Neural cell (in vitro differentiated cells): ENCODE measurements at regions not wholly inside any gene's neighbourhood (a gene's known extent, or its start where the extent isn't known, plus 50 kb on each side); places are given as distances from the start of the nearest gene placed in this dataset.
"Not testable (repeated sequence)": the region's sequence is repeated elsewhere in the genome, so short reads cannot be mapped to it uniquely, and the experiment has no call there.

Source experiments
- H2AFZ ChIP-seq: fragments of 200-600, 300-800 bp; sonication (generic), shearing (Covaris generic); 2 replicates; pipeline ENCODE4 v1.6.0; 2014; ENCODE audit warnings: low read depth, mild to moderate bottlenecking, antibody characterized with exemption, low read length, moderate library complexity
- H3F3A ChIP-seq: fragments of 200-600 bp; shearing (Covaris generic); 2 replicates; pipeline ENCODE4 v1.6.1; 2016; ENCODE audit warnings: mild to moderate bottlenecking, moderate library complexity, mixed read lengths, antibody characterized with exemption, low read length; ENCODE audit not compliant: insufficient read depth, poor library complexity, severe bottlenecking
- H3K27ac ChIP-seq: fragments of 200-600, 300-800 bp; sonication (generic), shearing (Covaris generic); 2 replicates; pipeline ENCODE4 v1.5.1; 2014; ENCODE audit warnings: mild to moderate bottlenecking, low read length, moderate library complexity
- H3K27me3 ChIP-seq: fragments of 300-800, 200-600 bp; sonication (generic), shearing (Covaris generic); 2 replicates; pipeline ENCODE4 v1.6.0; 2014; ENCODE audit warnings: mild to moderate bottlenecking, low read depth, low read length, moderate library complexity; ENCODE audit not compliant: insufficient read depth
- H3K36me3 ChIP-seq: fragments of 300-800, 200-600 bp; sonication (generic), shearing (Covaris generic); 2 replicates; pipeline ENCODE4 v1.5.1; 2014; ENCODE audit warnings: mild to moderate bottlenecking, antibody characterized with exemption, low read length, moderate library complexity; ENCODE audit not compliant: insufficient read depth
- H3K4me2 ChIP-seq: fragments of 300-800, 200-600 bp; sonication (generic), shearing (Covaris generic); 2 replicates; pipeline ENCODE4 v1.6.0; 2014; ENCODE audit warnings: mild to moderate bottlenecking, low read length
- H3K4me3 ChIP-seq: fragments of 300-800, 200-600 bp; sonication (generic), shearing (Covaris generic); 2 replicates; pipeline ENCODE4 v1.5.1; 2014; ENCODE audit warnings: mild to moderate bottlenecking, low read length, moderate library complexity
- H3K79me2 ChIP-seq: fragments of 200-600 bp; shearing (Covaris generic); replicated peaks from 2 replicates; pipeline ENCODE4 v1.6.0; 2014; ENCODE audit warnings: mild to moderate bottlenecking, low read length, moderate library complexity; ENCODE audit not compliant: insufficient read depth
- H3K9ac ChIP-seq: fragments of 300-800, 200-600 bp; sonication (generic), shearing (Covaris generic); 2 replicates; pipeline ENCODE4 v1.6.1; 2016; ENCODE audit warnings: mild to moderate bottlenecking, low read length, mixed read lengths
- H3K9me2 ChIP-seq: fragments of 200-600 bp; shearing (Covaris generic); 2 replicates; pipeline ENCODE4 v1.6.1; 2016; ENCODE audit warnings: mild to moderate bottlenecking, low read length, mixed read lengths; ENCODE audit not compliant: insufficient read depth
- H3K9me3 ChIP-seq: fragments of 200-600, 300-800 bp; sonication (generic), shearing (Covaris generic); 2 replicates; pipeline ENCODE4 v1.6.1; 2016; ENCODE audit warnings: mild to moderate bottlenecking, mixed run types, low read length, moderate library complexity, mixed read lengths
- H4K20me1 ChIP-seq: fragments of 200-600 bp; shearing (Covaris generic); 2 replicates; pipeline ENCODE4 v1.6.1; 2016; ENCODE audit warnings: mild to moderate bottlenecking, mixed run types; ENCODE audit not compliant: insufficient read depth
- EP300 ChIP-seq: fragments of 450-650 bp; conservative IDR thresholded peaks from 2 replicates; pipeline ENCODE4 v1.6.1; 2014; ENCODE audit warnings: antibody characterized with exemption, mild to moderate bottlenecking, moderate library complexity; ENCODE audit not compliant: poor library complexity, severe bottlenecking
- MXI1 ChIP-seq: fragments of 450-650 bp; conservative IDR thresholded peaks from 2 replicates; pipeline ENCODE4 v1.6.1; 2014; ENCODE audit warnings: antibody characterized with exemption, mild to moderate bottlenecking; ENCODE audit not compliant: poor library complexity, severe bottlenecking
- POLR2AphosphoS5 ChIP-seq: IDR thresholded peaks from 2 replicates; pipeline ENCODE4 v1.6.1; 2012
- SMC3 ChIP-seq: fragments of 450-650 bp; conservative IDR thresholded peaks from 2 replicates; pipeline ENCODE4 v1.6.1; 2014; ENCODE audit warnings: antibody characterized with exemption, mild to moderate bottlenecking, moderate library complexity; ENCODE audit not compliant: poor library complexity
- TAF1 ChIP-seq: IDR thresholded peaks from 2 replicates; pipeline ENCODE4 v1.6.1; 2012; ENCODE audit warnings: low read depth
- TF ChIP-seq, protein P1 (sequence below): IDR thresholded peaks from 2 replicates; pipeline ENCODE4 v1.6.1; 2012; ENCODE audit warnings: borderline replicate concordance
- TF ChIP-seq, protein P2 (sequence below): fragments of 450-650 bp; IDR thresholded peaks from 2 replicates; pipeline ENCODE4 v1.5.1; 2014; ENCODE audit warnings: antibody characterized with exemption, mild to moderate bottlenecking, moderate library complexity; ENCODE audit not compliant: poor library complexity, severe bottlenecking

DNA sequence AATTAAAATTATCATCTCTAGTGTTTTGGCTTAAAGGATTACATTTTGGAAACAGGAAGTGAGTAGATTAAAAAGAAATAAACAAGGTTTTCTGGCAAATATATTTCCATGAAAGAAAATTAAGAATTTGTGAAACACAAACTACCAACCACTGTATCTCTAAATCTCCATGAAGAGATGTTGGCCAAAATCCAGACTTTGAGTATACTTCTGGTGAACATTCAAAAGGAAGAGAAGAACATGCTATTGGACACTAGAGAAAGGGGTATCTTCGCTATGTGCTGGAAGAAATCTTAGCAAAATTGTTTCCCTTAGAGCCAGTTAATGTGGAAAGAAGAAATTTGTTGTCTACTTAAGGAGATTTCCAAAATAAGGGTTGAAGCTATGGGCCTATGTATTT is 710.4 kb upstream of the CTNND2 start:
- H2AFZ ChIP-seq: no peak overlapping the region
- H4K20me1 ChIP-seq: no peaks in the 10 kb centered on the region
- no peaks in the 10 kb centered on the region for H3F3A ChIP-seq
- no peak overlapping the region for H3K4me2 ChIP-seq
- no peaks in the 10 kb centered on the region for H3K27me3 ChIP-seq
- H3K79me2 ChIP-seq: no peaks in the 10 kb centered on the region
- no peak overlapping the region for H3K9ac ChIP-seq
- H3K9me2 ChIP-seq: no peaks in the 10 kb centered on the region
- H3K4me3 ChIP-seq: no peak overlapping the region
- H3K9me3 ChIP-seq: no peaks in the 10 kb centered on the region
- TF ChIP-seq EP300 (no peak), SMC3 (no peak)
- TF ChIP-seq, protein P1, sequence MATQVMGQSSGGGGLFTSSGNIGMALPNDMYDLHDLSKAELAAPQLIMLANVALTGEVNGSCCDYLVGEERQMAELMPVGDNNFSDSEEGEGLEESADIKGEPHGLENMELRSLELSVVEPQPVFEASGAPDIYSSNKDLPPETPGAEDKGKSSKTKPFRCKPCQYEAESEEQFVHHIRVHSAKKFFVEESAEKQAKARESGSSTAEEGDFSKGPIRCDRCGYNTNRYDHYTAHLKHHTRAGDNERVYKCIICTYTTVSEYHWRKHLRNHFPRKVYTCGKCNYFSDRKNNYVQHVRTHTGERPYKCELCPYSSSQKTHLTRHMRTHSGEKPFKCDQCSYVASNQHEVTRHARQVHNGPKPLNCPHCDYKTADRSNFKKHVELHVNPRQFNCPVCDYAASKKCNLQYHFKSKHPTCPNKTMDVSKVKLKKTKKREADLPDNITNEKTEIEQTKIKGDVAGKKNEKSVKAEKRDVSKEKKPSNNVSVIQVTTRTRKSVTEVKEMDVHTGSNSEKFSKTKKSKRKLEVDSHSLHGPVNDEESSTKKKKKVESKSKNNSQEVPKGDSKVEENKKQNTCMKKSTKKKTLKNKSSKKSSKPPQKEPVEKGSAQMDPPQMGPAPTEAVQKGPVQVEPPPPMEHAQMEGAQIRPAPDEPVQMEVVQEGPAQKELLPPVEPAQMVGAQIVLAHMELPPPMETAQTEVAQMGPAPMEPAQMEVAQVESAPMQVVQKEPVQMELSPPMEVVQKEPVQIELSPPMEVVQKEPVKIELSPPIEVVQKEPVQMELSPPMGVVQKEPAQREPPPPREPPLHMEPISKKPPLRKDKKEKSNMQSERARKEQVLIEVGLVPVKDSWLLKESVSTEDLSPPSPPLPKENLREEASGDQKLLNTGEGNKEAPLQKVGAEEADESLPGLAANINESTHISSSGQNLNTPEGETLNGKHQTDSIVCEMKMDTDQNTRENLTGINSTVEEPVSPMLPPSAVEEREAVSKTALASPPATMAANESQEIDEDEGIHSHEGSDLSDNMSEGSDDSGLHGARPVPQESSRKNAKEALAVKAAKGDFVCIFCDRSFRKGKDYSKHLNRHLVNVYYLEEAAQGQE: no peak
- H3K27ac ChIP-seq: no peak overlapping the region
- no peaks in the 10 kb centered on the region for H3K36me3 ChIP-seq

- TF ChIP-seq, protein P2, sequence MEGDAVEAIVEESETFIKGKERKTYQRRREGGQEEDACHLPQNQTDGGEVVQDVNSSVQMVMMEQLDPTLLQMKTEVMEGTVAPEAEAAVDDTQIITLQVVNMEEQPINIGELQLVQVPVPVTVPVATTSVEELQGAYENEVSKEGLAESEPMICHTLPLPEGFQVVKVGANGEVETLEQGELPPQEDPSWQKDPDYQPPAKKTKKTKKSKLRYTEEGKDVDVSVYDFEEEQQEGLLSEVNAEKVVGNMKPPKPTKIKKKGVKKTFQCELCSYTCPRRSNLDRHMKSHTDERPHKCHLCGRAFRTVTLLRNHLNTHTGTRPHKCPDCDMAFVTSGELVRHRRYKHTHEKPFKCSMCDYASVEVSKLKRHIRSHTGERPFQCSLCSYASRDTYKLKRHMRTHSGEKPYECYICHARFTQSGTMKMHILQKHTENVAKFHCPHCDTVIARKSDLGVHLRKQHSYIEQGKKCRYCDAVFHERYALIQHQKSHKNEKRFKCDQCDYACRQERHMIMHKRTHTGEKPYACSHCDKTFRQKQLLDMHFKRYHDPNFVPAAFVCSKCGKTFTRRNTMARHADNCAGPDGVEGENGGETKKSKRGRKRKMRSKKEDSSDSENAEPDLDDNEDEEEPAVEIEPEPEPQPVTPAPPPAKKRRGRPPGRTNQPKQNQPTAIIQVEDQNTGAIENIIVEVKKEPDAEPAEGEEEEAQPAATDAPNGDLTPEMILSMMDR: no peak
- no peaks in the 10 kb centered on the region for H3K36me3 ChIP-seq
- H3K79me2 ChIP-seq: no peaks in the 10 kb centered on the region
- H3K27me3 ChIP-seq: no peaks in the 10 kb centered on the region
- no peaks in the 10 kb centered on the region for H3K9me3 ChIP-seq
- no peaks in the 10 kb centered on the region for H3K9me2 ChIP-seq
- H2AFZ ChIP-seq: no peak overlapping the region
- H3K9ac ChIP-seq: no peak overlapping the region
- H3K4me3 ChIP-seq: no peak overlapping the region
- no peaks in the 10 kb centered on the region for H4K20me1 ChIP-seq
- no peaks in the 10 kb centered on the region for H3F3A ChIP-seq
- H3K27ac ChIP-seq: no peak overlapping the region
- H3K4me2 ChIP-seq: no peak overlapping the region
Observed at GRCh38 chr5:12611132-12611531, 706.9 kb upstream of the CTNND2 start.

- H3K4me3 ChIP-seq, H3K9me3 ChIP-seq: not testable (repeated sequence)
Observed at GRCh38 chr5:12607817-12608216, 703.6 kb upstream of the CTNND2 start.

GRCh38 chr5:12592228-12592627 is 688.0 kb upstream of the CTNND2 start:
- Histone ChIP-seq H3K79me2 (no peaks in the 10 kb centered on the region), H3K9ac (no peak overlapping the region), H3K36me3 (no peaks in the 10 kb centered on the region), H3K27ac (no peak overlapping the region), H3K27me3 (no peaks in the 10 kb centered on the region), H2AFZ (no peak overlapping the region), H3K9me3 (no peaks in the 10 kb centered on the region), H3K9me2 (no peaks in the 10 kb centered on the region), H3F3A (no peaks in the 10 kb centered on the region), H4K20me1 (no peaks in the 10 kb centered on the region), H3K4me3 (no peak overlapping the region), H3K4me2 (no peak overlapping the region)
- TF ChIP-seq TAF1 (no peak), EP300 (no peak), MXI1 (no peak), POLR2AphosphoS5 (no peak)

More at GRCh38 chr5:12607817-12608216, 703.6 kb upstream of the CTNND2 start:
- H3K9ac ChIP-seq, H3K79me2 ChIP-seq, H3K9me2 ChIP-seq, H2AFZ ChIP-seq, H3F3A ChIP-seq, H3K27ac ChIP-seq, H3K36me3 ChIP-seq, H3K27me3 ChIP-seq, H4K20me1 ChIP-seq, H3K4me2 ChIP-seq: not testable (repeated sequence)
